GM10266 (cell line): ENCODE measurements at regions not wholly inside any gene's neighbourhood (a gene's known extent, or its start where the extent isn't known, plus 50 kb on each side); places are given as distances from the start of the nearest gene placed in this dataset.

Experiments
- DNase-seq: peaks from one replicate; pipeline ENCODE4 v3.0.0; 2012; ENCODE audit errors: extremely low spot score
- TF ChIP-seq, protein P1 (sequence below): IDR thresholded peaks from 2 replicates; pipeline ENCODE4 v1.5.1; 2012; ENCODE audit warnings: mild to moderate bottlenecking, low read depth; ENCODE audit not compliant: control insufficient read depth, insufficient read depth; ENCODE audit errors: missing control alignments

DNA sequence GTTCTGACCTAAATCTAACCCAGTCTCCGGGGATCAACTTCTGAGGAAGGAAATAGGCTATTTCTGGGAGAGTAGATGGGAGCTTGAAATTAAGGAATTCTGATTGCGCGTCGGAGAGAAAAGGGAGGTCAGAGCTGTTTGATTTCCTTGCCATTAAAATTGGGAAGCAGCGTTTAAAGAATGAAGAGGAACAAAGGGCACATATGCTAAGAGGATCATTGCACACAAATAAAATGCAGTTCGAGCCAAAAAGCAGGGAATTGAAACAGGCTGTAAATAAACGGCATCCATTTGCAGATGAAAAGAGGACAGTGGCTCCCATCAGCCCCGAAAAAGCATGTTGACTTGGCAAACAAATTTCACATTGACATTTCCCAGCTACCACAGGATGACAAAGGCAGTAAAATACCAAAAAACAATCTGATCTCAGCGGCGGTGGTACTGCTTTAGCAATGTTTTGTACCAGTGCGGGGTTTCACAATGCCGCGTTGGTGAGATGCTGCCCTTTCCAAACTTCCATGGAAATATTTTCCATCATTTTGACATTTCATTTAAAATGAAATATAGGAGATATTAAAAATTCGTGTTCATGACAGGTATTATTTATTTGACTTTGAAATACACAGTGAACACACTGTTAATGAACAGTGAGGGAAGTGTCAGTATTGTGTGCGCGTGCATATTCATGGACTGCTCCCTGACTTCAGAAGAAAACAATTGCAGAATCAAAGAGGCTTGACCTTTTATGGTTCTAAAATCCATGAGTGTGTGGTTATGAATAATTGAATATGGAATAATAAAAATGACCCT lies 108.8 kb downstream of the SQOR start:
- TF ChIP-seq, protein P1, sequence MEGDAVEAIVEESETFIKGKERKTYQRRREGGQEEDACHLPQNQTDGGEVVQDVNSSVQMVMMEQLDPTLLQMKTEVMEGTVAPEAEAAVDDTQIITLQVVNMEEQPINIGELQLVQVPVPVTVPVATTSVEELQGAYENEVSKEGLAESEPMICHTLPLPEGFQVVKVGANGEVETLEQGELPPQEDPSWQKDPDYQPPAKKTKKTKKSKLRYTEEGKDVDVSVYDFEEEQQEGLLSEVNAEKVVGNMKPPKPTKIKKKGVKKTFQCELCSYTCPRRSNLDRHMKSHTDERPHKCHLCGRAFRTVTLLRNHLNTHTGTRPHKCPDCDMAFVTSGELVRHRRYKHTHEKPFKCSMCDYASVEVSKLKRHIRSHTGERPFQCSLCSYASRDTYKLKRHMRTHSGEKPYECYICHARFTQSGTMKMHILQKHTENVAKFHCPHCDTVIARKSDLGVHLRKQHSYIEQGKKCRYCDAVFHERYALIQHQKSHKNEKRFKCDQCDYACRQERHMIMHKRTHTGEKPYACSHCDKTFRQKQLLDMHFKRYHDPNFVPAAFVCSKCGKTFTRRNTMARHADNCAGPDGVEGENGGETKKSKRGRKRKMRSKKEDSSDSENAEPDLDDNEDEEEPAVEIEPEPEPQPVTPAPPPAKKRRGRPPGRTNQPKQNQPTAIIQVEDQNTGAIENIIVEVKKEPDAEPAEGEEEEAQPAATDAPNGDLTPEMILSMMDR = no peak
- DNase-seq = no peak

DNA sequence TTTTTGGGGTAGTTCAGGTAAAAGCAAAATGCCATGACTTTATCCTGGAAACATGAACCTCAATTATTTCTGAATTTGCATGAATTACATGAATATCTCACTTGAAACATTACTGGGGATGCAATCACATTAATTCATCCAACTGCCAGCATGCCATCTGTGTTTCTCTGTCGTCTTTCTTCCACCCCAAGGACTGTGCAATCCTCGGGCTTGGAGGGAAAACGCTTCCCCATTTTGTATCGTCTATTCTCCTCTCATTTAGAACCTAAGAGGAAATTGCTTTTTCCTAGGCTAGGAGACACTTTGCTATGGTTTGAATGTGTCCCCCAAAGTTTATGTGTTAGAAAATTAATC lies 109.4 kb downstream of the SQOR start:
- TF ChIP-seq, protein P1 = no peak
- DNase-seq = no peak

DNA sequence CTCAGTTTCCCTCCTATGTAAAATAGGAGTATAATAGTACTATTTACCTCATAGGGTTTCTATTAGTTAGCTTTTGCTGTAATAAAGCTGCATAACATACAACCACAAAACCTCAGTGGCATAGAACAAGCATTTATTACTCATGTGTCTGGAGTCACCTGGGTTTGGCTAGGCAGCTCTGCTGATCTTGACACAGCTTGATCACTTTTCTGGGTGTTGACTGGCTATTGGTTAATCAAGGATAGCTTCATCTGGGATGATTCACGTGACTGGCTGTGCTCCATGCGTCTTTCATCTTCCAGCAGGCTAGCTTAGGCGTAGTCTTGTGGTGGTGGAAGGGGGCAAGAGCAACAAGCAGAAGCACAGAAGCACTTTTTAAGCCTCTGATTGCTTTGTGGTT lies 112.6 kb downstream of the SQOR start:
- TF ChIP-seq, protein P1 = no peak
- no peak for DNase-seq

DNA sequence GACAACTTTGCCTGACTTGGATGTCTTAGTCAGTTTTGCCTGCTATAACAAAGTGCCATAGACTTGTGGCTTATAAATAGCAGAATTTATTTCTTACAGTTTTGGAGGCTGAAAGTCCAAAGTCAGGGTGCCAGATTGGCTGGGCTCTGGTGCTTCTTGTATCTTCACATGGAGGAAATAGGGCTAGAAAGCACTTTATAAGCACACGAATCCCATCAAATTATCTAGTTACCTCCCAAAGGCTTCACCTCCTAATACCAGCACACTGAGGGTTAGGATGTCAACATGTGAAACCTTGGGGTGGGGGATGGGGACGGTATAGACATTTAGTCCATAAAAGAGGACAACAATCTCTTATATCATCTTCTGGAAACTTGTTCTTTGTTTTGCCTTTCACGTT lies 116.8 kb downstream of the SQOR start:
- TF ChIP-seq, protein P1 = no peak
- DNase-seq = no peak

DNA sequence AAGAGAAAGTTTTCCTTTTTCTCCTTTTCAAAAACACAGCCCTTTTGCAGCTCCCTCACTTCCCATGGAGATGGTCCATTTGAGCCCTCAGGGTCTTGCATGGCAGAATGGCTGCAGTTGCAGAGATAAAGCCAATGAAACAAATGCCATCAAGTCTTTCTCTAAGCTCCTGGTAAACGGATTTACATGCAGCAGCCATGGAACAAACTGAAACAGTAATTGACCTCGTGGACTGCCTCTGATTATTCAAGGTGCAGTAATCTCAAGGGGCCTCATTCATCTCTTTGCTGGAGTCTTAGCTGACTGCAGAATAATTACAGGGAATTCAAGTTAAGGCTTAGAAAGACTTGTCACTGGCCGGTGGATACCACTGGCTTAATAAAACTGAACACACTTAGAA lies 125.1 kb downstream of the SQOR start:
- no peak for DNase-seq
- TF ChIP-seq, protein P1 = no peak

DNA sequence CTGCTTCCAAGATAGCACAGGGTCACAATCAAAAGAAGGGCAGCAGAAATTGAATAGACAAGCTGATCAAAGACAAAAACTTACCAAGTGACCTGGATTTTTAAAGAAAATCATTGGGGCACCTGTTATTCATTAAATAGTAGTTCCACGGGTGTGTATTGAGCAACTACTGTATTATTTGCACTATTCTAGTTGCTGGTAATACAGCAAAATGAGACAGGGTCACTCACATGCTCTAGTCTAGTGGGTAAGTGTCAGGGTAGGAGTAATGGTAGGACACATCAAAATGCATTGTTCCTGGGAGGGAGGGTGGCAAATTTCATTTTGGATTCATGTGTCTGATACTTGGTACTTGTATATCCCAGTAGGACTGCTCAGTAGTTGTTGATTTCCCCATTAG lies 127.9 kb downstream of the SQOR start:
- TF ChIP-seq, protein P1 = no peak
- DNase-seq = no peak

DNA sequence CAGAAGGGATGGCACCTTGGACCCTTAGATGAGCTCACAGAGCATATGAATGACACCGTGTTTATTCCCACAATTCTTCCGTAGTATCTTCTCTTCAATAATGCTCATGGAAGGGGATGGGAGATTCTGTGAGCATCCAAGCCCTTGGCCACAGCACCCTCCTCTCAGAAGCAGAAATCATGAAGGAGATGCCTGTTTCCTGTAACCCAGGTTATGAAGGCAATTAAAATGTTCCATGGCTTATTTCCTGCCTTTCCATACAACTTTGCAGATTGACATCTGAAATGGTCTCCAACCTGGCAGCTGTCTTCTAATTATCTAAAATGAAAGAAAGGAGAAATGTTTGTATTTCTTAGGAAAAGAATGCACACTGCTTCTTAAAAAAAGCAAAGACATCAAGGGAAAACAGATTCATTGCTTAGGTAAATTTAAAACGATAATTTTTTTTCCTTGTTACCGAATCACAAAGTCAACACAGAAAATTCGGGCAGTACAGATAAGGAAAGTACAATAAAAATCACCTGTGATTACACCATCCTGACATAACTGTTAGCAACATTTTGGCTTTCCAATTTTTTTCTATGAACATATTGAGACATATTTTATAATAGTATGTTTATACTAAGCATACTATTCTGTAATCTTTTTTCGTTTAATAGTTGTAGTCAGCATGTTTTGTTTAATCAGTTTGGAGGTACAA lies 128.5 kb downstream of the SQOR start:
- TF ChIP-seq, protein P1 = no peak
- DNase-seq = no peak
